ENCODE measurements at regions not wholly inside any gene's neighbourhood (a gene's known extent, or its start where the extent isn't known, plus 50 kb on each side); places are given as distances from the start of the nearest gene placed in this dataset.
"Not testable (repeated sequence)": the region's sequence is repeated elsewhere in the genome, so short reads cannot be mapped to it uniquely, and the experiment has no call there.

GRCh38 chr5:92029792-92030191 is 646.7 kb upstream of the ARRDC3 start:
- not testable (repeated sequence) for H3K36me3 ChIP-seq (ENCODE audit: control insufficient read depth, insufficient read depth, low read length); H3K4me1 ChIP-seq (ENCODE audit: control insufficient read depth, insufficient read depth, low read length); H3K27me3 ChIP-seq (ENCODE audit: control insufficient read depth, insufficient read depth, low read length); H3K9me3 ChIP-seq (ENCODE audit: control insufficient read depth, insufficient read depth, low read length); H3K4me3 ChIP-seq (ENCODE audit: low read depth, low read length); H3K27ac ChIP-seq (ENCODE audit: low read depth, low read length); H3K9ac ChIP-seq (ENCODE audit: low read depth, low read length)

- no peaks in the 10 kb centered on the region for H3K36me3 ChIP-seq (ENCODE audit: control insufficient read depth, insufficient read depth, low read length)
- no peak overlapping the region for H3K27ac ChIP-seq (ENCODE audit: low read depth, low read length)
- no peaks in the 10 kb centered on the region for H3K9me3 ChIP-seq (ENCODE audit: control insufficient read depth, insufficient read depth, low read length)
- H3K9ac ChIP-seq (ENCODE audit: low read depth, low read length), result no peak overlapping the region
- no peak overlapping the region for H3K4me3 ChIP-seq (ENCODE audit: low read depth, low read length)
- H3K27me3 ChIP-seq (ENCODE audit: control insufficient read depth, insufficient read depth, low read length), result no peaks in the 10 kb centered on the region
- no peaks in the 10 kb centered on the region for H3K4me1 ChIP-seq (ENCODE audit: control insufficient read depth, insufficient read depth, low read length)
These were observed 640.4 kb upstream of the ARRDC3 start for GRCh38 chr5:92023555-92023954.

- H3K4me1 ChIP-seq (ENCODE audit: control insufficient read depth, insufficient read depth, low read length), result no peaks in the 10 kb centered on the region
- H3K27ac ChIP-seq (ENCODE audit: low read depth, low read length), result no peak overlapping the region
- no peaks in the 10 kb centered on the region for H3K9me3 ChIP-seq (ENCODE audit: control insufficient read depth, insufficient read depth, low read length)
- H3K27me3 ChIP-seq (ENCODE audit: control insufficient read depth, insufficient read depth, low read length), result no peaks in the 10 kb centered on the region
- no peak overlapping the region for H3K9ac ChIP-seq (ENCODE audit: low read depth, low read length)
- no peak overlapping the region for H3K4me3 ChIP-seq (ENCODE audit: low read depth, low read length)
- no peaks in the 10 kb centered on the region for H3K36me3 ChIP-seq (ENCODE audit: control insufficient read depth, insufficient read depth, low read length)
These were observed 640.0 kb upstream of the ARRDC3 start for GRCh38 chr5:92023141-92023471.

- H3K27ac ChIP-seq (ENCODE audit: low read depth, low read length), result no peak overlapping the region
- no peaks in the 10 kb centered on the region for H3K9me3 ChIP-seq (ENCODE audit: control insufficient read depth, insufficient read depth, low read length)
- no peak overlapping the region for H3K4me3 ChIP-seq (ENCODE audit: low read depth, low read length)
- no peaks in the 10 kb centered on the region for H3K27me3 ChIP-seq (ENCODE audit: control insufficient read depth, insufficient read depth, low read length)
- H3K36me3 ChIP-seq (ENCODE audit: control insufficient read depth, insufficient read depth, low read length), result no peaks in the 10 kb centered on the region
- H3K4me1 ChIP-seq (ENCODE audit: control insufficient read depth, insufficient read depth, low read length), result peaks cover 4% of the 10 kb centered on the region; the same call in 1 of the 2 replicates
- H3K9ac ChIP-seq (ENCODE audit: low read depth, low read length), result no peak overlapping the region
These were observed 639.5 kb upstream of the ARRDC3 start for GRCh38 chr5:92022415-92023140.

GRCh38 chr5:92019376-92019990 is 636.4 kb upstream of the ARRDC3 start:
- no peaks in the 10 kb centered on the region for H3K27me3 ChIP-seq (ENCODE audit: control insufficient read depth, insufficient read depth, low read length)
- no peak overlapping the region for H3K9ac ChIP-seq (ENCODE audit: low read depth, low read length)
- H3K4me1 ChIP-seq (ENCODE audit: control insufficient read depth, insufficient read depth, low read length), result peaks cover 4% of the 10 kb centered on the region; the same call in 1 of the 2 replicates
- H3K36me3 ChIP-seq (ENCODE audit: control insufficient read depth, insufficient read depth, low read length), result no peaks in the 10 kb centered on the region
- H3K9me3 ChIP-seq (ENCODE audit: control insufficient read depth, insufficient read depth, low read length), result no peaks in the 10 kb centered on the region
- no peak overlapping the region for H3K4me3 ChIP-seq (ENCODE audit: low read depth, low read length)
- no peak overlapping the region for H3K27ac ChIP-seq (ENCODE audit: low read depth, low read length)

- H3K27ac ChIP-seq (ENCODE audit: low read depth, low read length), result no peak overlapping the region
- H3K4me1 ChIP-seq (ENCODE audit: control insufficient read depth, insufficient read depth, low read length), result peaks cover 4% of the 10 kb centered on the region; the same call in 1 of the 2 replicates
- H3K4me3 ChIP-seq (ENCODE audit: low read depth, low read length), result no peak overlapping the region
- H3K27me3 ChIP-seq (ENCODE audit: control insufficient read depth, insufficient read depth, low read length), result no peaks in the 10 kb centered on the region
- no peak overlapping the region for H3K9ac ChIP-seq (ENCODE audit: low read depth, low read length)
- H3K36me3 ChIP-seq (ENCODE audit: control insufficient read depth, insufficient read depth, low read length), result no peaks in the 10 kb centered on the region
- H3K9me3 ChIP-seq (ENCODE audit: control insufficient read depth, insufficient read depth, low read length), result no peaks in the 10 kb centered on the region
These were observed 634.7 kb upstream of the ARRDC3 start for GRCh38 chr5:92017776-92018175.

- not testable (repeated sequence) for H3K9ac ChIP-seq (ENCODE audit: low read depth, low read length); H3K4me1 ChIP-seq (ENCODE audit: control insufficient read depth, insufficient read depth, low read length); H3K27ac ChIP-seq (ENCODE audit: low read depth, low read length); H3K9me3 ChIP-seq (ENCODE audit: control insufficient read depth, insufficient read depth, low read length); H3K4me3 ChIP-seq (ENCODE audit: low read depth, low read length); H3K27me3 ChIP-seq (ENCODE audit: control insufficient read depth, insufficient read depth, low read length); H3K36me3 ChIP-seq (ENCODE audit: control insufficient read depth, insufficient read depth, low read length)
These were observed 628.7 kb upstream of the ARRDC3 start for GRCh38 chr5:92011845-92012244.

GRCh38 chr5:92003806-92004205 is 620.7 kb upstream of the ARRDC3 start:
- H3K4me1 ChIP-seq (ENCODE audit: control insufficient read depth, insufficient read depth, low read length), result peaks cover 12% of the 10 kb centered on the region
- no peaks in the 10 kb centered on the region for H3K27me3 ChIP-seq (ENCODE audit: control insufficient read depth, insufficient read depth, low read length)
- H3K36me3 ChIP-seq (ENCODE audit: control insufficient read depth, insufficient read depth, low read length), result no peaks in the 10 kb centered on the region
- H3K27ac ChIP-seq (ENCODE audit: low read depth, low read length), result no peak overlapping the region
- H3K9ac ChIP-seq (ENCODE audit: low read depth, low read length), result no peak overlapping the region
- no peaks in the 10 kb centered on the region for H3K9me3 ChIP-seq (ENCODE audit: control insufficient read depth, insufficient read depth, low read length)
- no peak overlapping the region for H3K4me3 ChIP-seq (ENCODE audit: low read depth, low read length)

- peaks cover 12% of the 10 kb centered on the region for H3K4me1 ChIP-seq (ENCODE audit: control insufficient read depth, insufficient read depth, low read length)
- H3K9me3 ChIP-seq (ENCODE audit: control insufficient read depth, insufficient read depth, low read length), result no peaks in the 10 kb centered on the region
- H3K4me3 ChIP-seq (ENCODE audit: low read depth, low read length), result no peak overlapping the region
- no peak overlapping the region for H3K27ac ChIP-seq (ENCODE audit: low read depth, low read length)
- H3K36me3 ChIP-seq (ENCODE audit: control insufficient read depth, insufficient read depth, low read length), result no peaks in the 10 kb centered on the region
- H3K9ac ChIP-seq (ENCODE audit: low read depth, low read length), result no peak overlapping the region
- no peaks in the 10 kb centered on the region for H3K27me3 ChIP-seq (ENCODE audit: control insufficient read depth, insufficient read depth, low read length)
These were observed 619.7 kb upstream of the ARRDC3 start for GRCh38 chr5:92002721-92003274.

- H3K4me1 ChIP-seq (ENCODE audit: control insufficient read depth, insufficient read depth, low read length), result no peaks in the 10 kb centered on the region
- no peaks in the 10 kb centered on the region for H3K27me3 ChIP-seq (ENCODE audit: control insufficient read depth, insufficient read depth, low read length)
- no peak overlapping the region for H3K4me3 ChIP-seq (ENCODE audit: low read depth, low read length)
- H3K27ac ChIP-seq (ENCODE audit: low read depth, low read length), result no peak overlapping the region
- H3K9me3 ChIP-seq (ENCODE audit: control insufficient read depth, insufficient read depth, low read length), result no peaks in the 10 kb centered on the region
- H3K9ac ChIP-seq (ENCODE audit: low read depth, low read length), result no peak overlapping the region
- no peaks in the 10 kb centered on the region for H3K36me3 ChIP-seq (ENCODE audit: control insufficient read depth, insufficient read depth, low read length)
These were observed 615.7 kb upstream of the ARRDC3 start for GRCh38 chr5:91998774-91999173.

GRCh38 chr5:91983869-91984268 is 600.8 kb upstream of the ARRDC3 start:
- Histone ChIP-seq H3K9ac (ENCODE audit: low read depth, low read length) (no peak overlapping the region), H3K9me3 (ENCODE audit: control insufficient read depth, insufficient read depth, low read length) (no peaks in the 10 kb centered on the region), H3K4me3 (ENCODE audit: low read depth, low read length) (no peak overlapping the region), H3K27ac (ENCODE audit: low read depth, low read length) (no peak overlapping the region), H3K27me3 (ENCODE audit: control insufficient read depth, insufficient read depth, low read length) (no peaks in the 10 kb centered on the region), H3K36me3 (ENCODE audit: control insufficient read depth, insufficient read depth, low read length) (no peaks in the 10 kb centered on the region), H3K4me1 (ENCODE audit: control insufficient read depth, insufficient read depth, low read length) (peaks cover 26% of the 10 kb centered on the region)

All from HUES48 (cell line).